ENCODE measurements at regions not wholly inside any gene's neighbourhood (a gene's known extent, or its start where the extent isn't known, plus 50 kb on each side); places are given as distances from the start of the nearest gene placed in this dataset.

DNA sequence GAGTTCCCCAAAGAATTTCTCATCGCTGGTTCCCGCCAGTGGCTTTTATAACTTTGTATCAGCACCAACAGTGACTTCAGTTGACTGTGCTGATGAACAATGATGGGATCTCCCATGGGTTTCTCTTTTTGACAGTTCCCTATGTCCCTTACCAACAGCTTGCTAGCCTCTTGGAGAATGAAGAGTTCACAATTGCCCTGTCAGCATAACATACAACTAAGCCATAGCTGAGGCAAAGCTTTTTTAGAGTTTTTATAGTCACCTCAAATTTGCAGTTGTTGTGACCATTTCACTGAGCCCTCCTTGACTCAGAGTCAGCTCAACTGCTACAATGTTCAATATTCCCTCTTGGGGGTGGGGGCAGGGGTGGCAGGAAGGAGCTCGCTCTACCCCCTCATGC lies 179.8 kb downstream of the TFEC start (continued):
- no peak for TF ChIP-seq ZNF785 (tag by site-specific recombination; IDR thresholded peaks at IDR 0.05)
- TF ChIP-seq ZBTB21 (tag by site-specific recombination; IDR thresholded peaks at IDR 0.05), result no peak
- TF ChIP-seq ZNF624 (tag by site-specific recombination; IDR thresholded peaks at IDR 0.05), result no peak
- TF ChIP-seq, protein P1, sequence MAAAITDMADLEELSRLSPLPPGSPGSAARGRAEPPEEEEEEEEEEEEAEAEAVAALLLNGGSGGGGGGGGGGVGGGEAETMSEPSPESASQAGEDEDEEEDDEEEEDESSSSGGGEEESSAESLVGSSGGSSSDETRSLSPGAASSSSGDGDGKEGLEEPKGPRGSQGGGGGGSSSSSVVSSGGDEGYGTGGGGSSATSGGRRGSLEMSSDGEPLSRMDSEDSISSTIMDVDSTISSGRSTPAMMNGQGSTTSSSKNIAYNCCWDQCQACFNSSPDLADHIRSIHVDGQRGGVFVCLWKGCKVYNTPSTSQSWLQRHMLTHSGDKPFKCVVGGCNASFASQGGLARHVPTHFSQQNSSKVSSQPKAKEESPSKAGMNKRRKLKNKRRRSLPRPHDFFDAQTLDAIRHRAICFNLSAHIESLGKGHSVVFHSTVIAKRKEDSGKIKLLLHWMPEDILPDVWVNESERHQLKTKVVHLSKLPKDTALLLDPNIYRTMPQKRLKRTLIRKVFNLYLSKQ (tag by site-specific recombination; IDR thresholded peaks at IDR 0.05; ENCODE audit: borderline replicate concordance), result no peak
- TF ChIP-seq ZNF302 (tag by site-specific recombination; IDR thresholded peaks at IDR 0.05; ENCODE audit: low read depth), result no peak
- TF ChIP-seq ZNF146 (tag by site-specific recombination; IDR thresholded peaks at IDR 0.05), result no peak
- TF ChIP-seq, protein P2, sequence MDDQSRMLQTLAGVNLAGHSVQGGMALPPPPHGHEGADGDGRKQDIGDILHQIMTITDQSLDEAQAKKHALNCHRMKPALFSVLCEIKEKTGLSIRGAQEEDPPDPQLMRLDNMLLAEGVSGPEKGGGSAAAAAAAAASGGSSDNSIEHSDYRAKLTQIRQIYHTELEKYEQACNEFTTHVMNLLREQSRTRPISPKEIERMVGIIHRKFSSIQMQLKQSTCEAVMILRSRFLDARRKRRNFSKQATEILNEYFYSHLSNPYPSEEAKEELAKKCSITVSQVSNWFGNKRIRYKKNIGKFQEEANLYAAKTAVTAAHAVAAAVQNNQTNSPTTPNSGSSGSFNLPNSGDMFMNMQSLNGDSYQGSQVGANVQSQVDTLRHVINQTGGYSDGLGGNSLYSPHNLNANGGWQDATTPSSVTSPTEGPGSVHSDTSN (CRISPR knock-in tag; IDR thresholded peaks at IDR 0.05), result no peak
- no peak for TF ChIP-seq ZNF114 (tag by site-specific recombination; IDR thresholded peaks at IDR 0.05)
- TF ChIP-seq, protein P3, sequence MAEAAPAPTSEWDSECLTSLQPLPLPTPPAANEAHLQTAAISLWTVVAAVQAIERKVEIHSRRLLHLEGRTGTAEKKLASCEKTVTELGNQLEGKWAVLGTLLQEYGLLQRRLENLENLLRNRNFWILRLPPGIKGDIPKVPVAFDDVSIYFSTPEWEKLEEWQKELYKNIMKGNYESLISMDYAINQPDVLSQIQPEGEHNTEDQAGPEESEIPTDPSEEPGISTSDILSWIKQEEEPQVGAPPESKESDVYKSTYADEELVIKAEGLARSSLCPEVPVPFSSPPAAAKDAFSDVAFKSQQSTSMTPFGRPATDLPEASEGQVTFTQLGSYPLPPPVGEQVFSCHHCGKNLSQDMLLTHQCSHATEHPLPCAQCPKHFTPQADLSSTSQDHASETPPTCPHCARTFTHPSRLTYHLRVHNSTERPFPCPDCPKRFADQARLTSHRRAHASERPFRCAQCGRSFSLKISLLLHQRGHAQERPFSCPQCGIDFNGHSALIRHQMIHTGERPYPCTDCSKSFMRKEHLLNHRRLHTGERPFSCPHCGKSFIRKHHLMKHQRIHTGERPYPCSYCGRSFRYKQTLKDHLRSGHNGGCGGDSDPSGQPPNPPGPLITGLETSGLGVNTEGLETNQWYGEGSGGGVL (tag by site-specific recombination; IDR thresholded peaks at IDR 0.05), result no peak
- TF ChIP-seq, protein P4, sequence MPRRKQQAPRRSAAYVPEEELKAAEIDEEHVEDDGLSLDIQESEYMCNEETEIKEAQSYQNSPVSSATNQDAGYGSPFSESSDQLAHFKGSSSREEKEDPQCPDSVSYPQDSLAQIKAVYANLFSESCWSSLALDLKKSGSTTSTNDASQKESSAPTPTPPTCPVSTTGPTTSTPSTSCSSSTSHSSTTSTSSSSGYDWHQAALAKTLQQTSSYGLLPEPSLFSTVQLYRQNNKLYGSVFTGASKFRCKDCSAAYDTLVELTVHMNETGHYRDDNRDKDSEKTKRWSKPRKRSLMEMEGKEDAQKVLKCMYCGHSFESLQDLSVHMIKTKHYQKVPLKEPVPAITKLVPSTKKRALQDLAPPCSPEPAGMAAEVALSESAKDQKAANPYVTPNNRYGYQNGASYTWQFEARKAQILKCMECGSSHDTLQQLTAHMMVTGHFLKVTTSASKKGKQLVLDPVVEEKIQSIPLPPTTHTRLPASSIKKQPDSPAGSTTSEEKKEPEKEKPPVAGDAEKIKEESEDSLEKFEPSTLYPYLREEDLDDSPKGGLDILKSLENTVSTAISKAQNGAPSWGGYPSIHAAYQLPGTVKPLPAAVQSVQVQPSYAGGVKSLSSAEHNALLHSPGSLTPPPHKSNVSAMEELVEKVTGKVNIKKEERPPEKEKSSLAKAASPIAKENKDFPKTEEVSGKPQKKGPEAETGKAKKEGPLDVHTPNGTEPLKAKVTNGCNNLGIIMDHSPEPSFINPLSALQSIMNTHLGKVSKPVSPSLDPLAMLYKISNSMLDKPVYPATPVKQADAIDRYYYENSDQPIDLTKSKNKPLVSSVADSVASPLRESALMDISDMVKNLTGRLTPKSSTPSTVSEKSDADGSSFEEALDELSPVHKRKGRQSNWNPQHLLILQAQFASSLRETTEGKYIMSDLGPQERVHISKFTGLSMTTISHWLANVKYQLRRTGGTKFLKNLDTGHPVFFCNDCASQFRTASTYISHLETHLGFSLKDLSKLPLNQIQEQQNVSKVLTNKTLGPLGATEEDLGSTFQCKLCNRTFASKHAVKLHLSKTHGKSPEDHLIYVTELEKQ (tag by site-specific recombination; IDR thresholded peaks at IDR 0.05; ENCODE audit: borderline replicate concordance), result no peak
- no peak for TF ChIP-seq ZNF221 (tag by site-specific recombination; IDR thresholded peaks at IDR 0.05; ENCODE audit: borderline replicate concordance)

DNA sequence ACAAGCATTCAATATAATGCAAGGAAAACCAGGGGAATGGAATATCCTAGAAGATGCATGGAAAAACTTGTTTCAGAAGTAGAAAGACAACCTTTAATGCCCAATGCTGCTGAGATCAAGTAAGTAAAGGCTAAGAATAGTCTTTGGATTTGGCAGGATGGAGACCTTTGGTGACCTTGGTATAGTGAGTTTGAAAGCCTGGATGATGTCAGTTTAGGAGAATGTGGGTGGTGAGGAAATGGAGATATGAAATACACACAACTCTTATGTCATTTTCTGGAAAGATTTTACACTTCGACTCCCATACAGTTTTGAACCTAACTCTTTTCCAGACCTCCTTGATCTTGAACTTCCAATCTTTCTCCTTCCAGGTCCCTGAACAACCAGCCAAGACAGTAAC lies 185.7 kb downstream of the TFEC start:
- Histone ChIP-seq H3K4me3 (ENCODE audit: low read depth, low read length) (no peak overlapping the region), H3K4me1 (ENCODE audit: control insufficient read depth, insufficient read depth, low read length) (no peaks in the 10 kb centered on the region), H3K9me3 (ENCODE audit: control insufficient read depth, insufficient read depth, low read depth, low read length) (no peaks in the 10 kb centered on the region), H3K36me3 (ENCODE audit: control insufficient read depth in 2 of 2, insufficient read depth in 1 of 2, low read length in 2 of 2) (no peaks in the 10 kb centered on the region), H3K27ac (ENCODE audit: extremely low read depth, low read depth, low read length) (no peak overlapping the region)
- POLR2A ChIA-PET, result no interaction called here
- TF ChIP-seq, protein P5, sequence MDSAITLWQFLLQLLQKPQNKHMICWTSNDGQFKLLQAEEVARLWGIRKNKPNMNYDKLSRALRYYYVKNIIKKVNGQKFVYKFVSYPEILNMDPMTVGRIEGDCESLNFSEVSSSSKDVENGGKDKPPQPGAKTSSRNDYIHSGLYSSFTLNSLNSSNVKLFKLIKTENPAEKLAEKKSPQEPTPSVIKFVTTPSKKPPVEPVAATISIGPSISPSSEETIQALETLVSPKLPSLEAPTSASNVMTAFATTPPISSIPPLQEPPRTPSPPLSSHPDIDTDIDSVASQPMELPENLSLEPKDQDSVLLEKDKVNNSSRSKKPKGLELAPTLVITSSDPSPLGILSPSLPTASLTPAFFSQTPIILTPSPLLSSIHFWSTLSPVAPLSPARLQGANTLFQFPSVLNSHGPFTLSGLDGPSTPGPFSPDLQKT (IDR thresholded peaks at IDR 0.05; ENCODE audit: borderline replicate concordance, low read depth, low read length), result no peak
- TF ChIP-seq ZNF223 (tag by site-specific recombination; IDR thresholded peaks at IDR 0.05), result no peak
- TF ChIP-seq BCL11B (tag by site-specific recombination; IDR thresholded peaks at IDR 0.05; ENCODE audit: low read depth), result no peak
- TF ChIP-seq, protein P6, sequence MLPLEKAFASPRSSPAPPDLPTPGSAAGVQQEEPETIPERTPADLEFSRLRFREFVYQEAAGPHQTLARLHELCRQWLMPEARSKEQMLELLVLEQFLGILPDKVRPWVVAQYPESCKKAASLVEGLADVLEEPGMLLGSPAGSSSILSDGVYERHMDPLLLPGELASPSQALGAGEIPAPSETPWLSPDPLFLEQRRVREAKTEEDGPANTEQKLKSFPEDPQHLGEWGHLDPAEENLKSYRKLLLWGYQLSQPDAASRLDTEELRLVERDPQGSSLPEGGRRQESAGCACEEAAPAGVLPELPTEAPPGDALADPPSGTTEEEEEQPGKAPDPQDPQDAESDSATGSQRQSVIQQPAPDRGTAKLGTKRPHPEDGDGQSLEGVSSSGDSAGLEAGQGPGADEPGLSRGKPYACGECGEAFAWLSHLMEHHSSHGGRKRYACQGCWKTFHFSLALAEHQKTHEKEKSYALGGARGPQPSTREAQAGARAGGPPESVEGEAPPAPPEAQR (tag by site-specific recombination; IDR thresholded peaks at IDR 0.05), result no peak
- CTCF ChIA-PET, result no interaction called here
